H9 (cell line): ENCODE measurements at regions not wholly inside any gene's neighbourhood (a gene's known extent, or its start where the extent isn't known, plus 50 kb on each side); places are given as distances from the start of the nearest gene placed in this dataset.

Source experiments
- DNase-seq: peaks from one replicate; pipeline ENCODE4 v3.0.0-alpha.2; 2017
- H2AFZ ChIP-seq: one replicate; pipeline ENCODE4 v1.6.1; 2013; ENCODE audit warnings: mild to moderate bottlenecking, low read length, control low read depth, moderate library complexity
- H2AK5ac ChIP-seq: 2 replicates; pipeline ENCODE4 v1.6.1; 2013; ENCODE audit warnings: low read length, control low read depth, mixed read lengths; ENCODE audit not compliant: insufficient read length
- H2BK120ac ChIP-seq: one replicate; pipeline ENCODE4 v1.6.1; 2013; ENCODE audit warnings: low read depth, mild to moderate bottlenecking, low read length, control low read depth, inconsistent platforms; ENCODE audit not compliant: poor library complexity, severe bottlenecking
- H2BK12ac ChIP-seq: 2 replicates; pipeline ENCODE4 v1.6.1; 2013; ENCODE audit warnings: low read length, control low read depth, mixed read lengths, low read depth; ENCODE audit not compliant: insufficient read length
- H2BK15ac ChIP-seq: 2 replicates; pipeline ENCODE4 v1.6.1; 2013; ENCODE audit warnings: low read depth, low read length, control low read depth
- H2BK20ac ChIP-seq: one replicate; pipeline ENCODE4 v1.6.1; 2013; ENCODE audit warnings: low read depth, mild to moderate bottlenecking, low read length, control low read depth, inconsistent platforms; ENCODE audit not compliant: poor library complexity, severe bottlenecking
- H2BK5ac ChIP-seq: 2 replicates; pipeline ENCODE4 v1.6.1; 2013; ENCODE audit warnings: low read length, control low read depth, mixed read lengths; ENCODE audit not compliant: insufficient read length
- H3K14ac ChIP-seq: 2 replicates; pipeline ENCODE4 v1.6.1; 2013; ENCODE audit warnings: low read length, control low read depth; ENCODE audit not compliant: insufficient read depth
- H3K18ac ChIP-seq: 2 replicates; pipeline ENCODE4 v1.6.1; 2013; ENCODE audit warnings: low read depth, mild to moderate bottlenecking, mixed read lengths, low read length, control low read depth; ENCODE audit not compliant: insufficient read length
- H3K23ac ChIP-seq: 2 replicates; pipeline ENCODE4 v1.6.1; 2013; ENCODE audit warnings: low read length, control low read depth, mixed read lengths, low read depth; ENCODE audit not compliant: insufficient read length
- H3K23me2 ChIP-seq: 2 replicates; pipeline ENCODE4 v1.6.1; 2013; ENCODE audit warnings: low read depth, mild to moderate bottlenecking, mixed read lengths, low read length, control low read depth; ENCODE audit not compliant: insufficient read length, poor library complexity, severe bottlenecking
- H3K27ac ChIP-seq: 2 replicates; pipeline ENCODE4 v1.5.1; 2013; ENCODE audit warnings: low read length, control low read depth, mixed read lengths, low read depth; ENCODE audit not compliant: insufficient read length
- H3K27me3 ChIP-seq: 2 replicates; pipeline ENCODE4 v1.6.1; 2013; ENCODE audit warnings: low read length, control low read depth, inconsistent platforms; ENCODE audit not compliant: insufficient read depth
- H3K4ac ChIP-seq: 2 replicates; pipeline ENCODE4 v1.6.1; 2013; ENCODE audit warnings: low read depth, mild to moderate bottlenecking, control low read depth, inconsistent platforms, low read length, moderate library complexity
- H3K4me1 ChIP-seq: 2 replicates; pipeline ENCODE4 v1.6.1; 2013; ENCODE audit warnings: low read length, control low read depth, inconsistent platforms; ENCODE audit not compliant: insufficient read depth
- H3K4me2 ChIP-seq: 2 replicates; pipeline ENCODE4 v1.6.1; 2013; ENCODE audit warnings: low read length, control low read depth, mixed read lengths; ENCODE audit not compliant: insufficient read length, insufficient read depth
- H3K56ac ChIP-seq: 2 replicates; pipeline ENCODE4 v1.6.1; 2013; ENCODE audit warnings: low read depth, mild to moderate bottlenecking, mixed read lengths, low read length, control low read depth; ENCODE audit not compliant: insufficient read length
- H3K79me1 ChIP-seq: 2 replicates; pipeline ENCODE4 v1.6.1; 2013; ENCODE audit warnings: low read depth, mild to moderate bottlenecking, moderate library complexity, low read length, control low read depth, inconsistent platforms; ENCODE audit not compliant: insufficient read depth, poor library complexity, severe bottlenecking
- H3K79me2 ChIP-seq: 2 replicates; pipeline ENCODE4 v1.6.1; 2013; ENCODE audit warnings: low read length, control low read depth, inconsistent platforms; ENCODE audit not compliant: insufficient read depth
- H3K9ac ChIP-seq: 2 replicates; pipeline ENCODE4 v1.6.1; 2013; ENCODE audit warnings: low read length, control low read depth, mixed read lengths; ENCODE audit not compliant: insufficient read length; ENCODE audit errors: extremely low read depth
- H3K9me3 ChIP-seq: one replicate; pipeline ENCODE4 v1.6.1; 2013; ENCODE audit warnings: low read depth, low read length, inconsistent platforms; ENCODE audit not compliant: control insufficient read depth
- H3T11ph ChIP-seq: one replicate; pipeline ENCODE4 v1.6.1; 2013; ENCODE audit warnings: mild to moderate bottlenecking, low read length, control low read depth, inconsistent platforms
- H4K20me1 ChIP-seq: one replicate; pipeline ENCODE4 v1.6.1; 2013; ENCODE audit not compliant: control insufficient read depth, insufficient read length, insufficient read depth
- H4K5ac ChIP-seq: 2 replicates; pipeline ENCODE4 v1.6.1; 2013; ENCODE audit warnings: low read depth, mild to moderate bottlenecking, mixed read lengths, low read length, control low read depth; ENCODE audit not compliant: insufficient read length
- H4K8ac ChIP-seq: replicated peaks from 2 replicates; pipeline ENCODE4 v1.6.1; 2013; ENCODE audit warnings: low read length, control low read depth, mixed read lengths, low read depth; ENCODE audit not compliant: insufficient read length
- H4K91ac ChIP-seq: 2 replicates; pipeline ENCODE4 v1.6.1; 2013; ENCODE audit warnings: low read depth, mild to moderate bottlenecking, moderate library complexity, mixed read lengths, low read length, control low read depth; ENCODE audit not compliant: insufficient read length
- H3K27ac Mint-ChIP-seq, 3 experiments: 2 replicates in 2 of 3; 3 replicates in 1 of 3; pipeline ENCODE4 v1.8.0; 2020 to 2021; ENCODE audit warnings: mixed read lengths in 3 of 3, mild to moderate bottlenecking in 1 of 3, moderate library complexity in 1 of 3
- H3K27me3 Mint-ChIP-seq: 2 replicates; pipeline ENCODE4 v1.8.0; 2021; ENCODE audit warnings: low read depth, mild to moderate bottlenecking, moderate library complexity, mixed read lengths
- H3K36me3 Mint-ChIP-seq, 3 experiments: 2 replicates in 2 of 3; 3 replicates in 1 of 3; pipeline ENCODE4 v1.8.0; 2020 to 2021; ENCODE audit warnings: low read depth in 3 of 3, mixed read lengths in 3 of 3; ENCODE audit not compliant: insufficient read depth in 1 of 3
- H3K4me1 Mint-ChIP-seq, 2 experiments: 2 replicates each; pipeline ENCODE4 v1.8.0; 2020; ENCODE audit warnings: mixed read lengths in 2 of 2
- H3K4me3 Mint-ChIP-seq, 2 experiments: 2 replicates in 1 of 2; 3 replicates in 1 of 2; pipeline ENCODE4 v1.8.0; 2020 to 2021; ENCODE audit warnings: mild to moderate bottlenecking in 2 of 2, mixed read lengths in 2 of 2, moderate library complexity in 1 of 2
- H3K9me3 Mint-ChIP-seq, 2 experiments: 2 replicates in 1 of 2; 3 replicates in 1 of 2; pipeline ENCODE4 v1.8.0; 2020; ENCODE audit warnings: mild to moderate bottlenecking in 2 of 2, mixed read lengths in 2 of 2, moderate library complexity in 1 of 2
- CTCF ChIP-seq: fragments of 200-600 bp; sonication (generic); conservative IDR thresholded peaks from 3 replicates; pipeline ENCODE4 v1.8.0; 2021; ENCODE audit warnings: antibody characterized with exemption, mild to moderate bottlenecking
- WGBS: extraction: QIAGEN DNeasy Blood & Tissue Kit; methylation state at CpG from one replicate; pipeline ENCODE4 v1.1.7; 2013; ENCODE audit warnings: missing lambda C conversion rate, low lambda C conversion rate, mixed read lengths; ENCODE audit not compliant: insufficient read length; ENCODE audit errors: extremely low coverage; 5-methylcytosine and 5-hydroxymethylcytosine counted together

GRCh38 chr16:73122604-73123391 lies 74.9 kb upstream of the ZFHX3 start:
- Histone ChIP-seq H4K5ac (no peak overlapping the region), H3K56ac (no peak overlapping the region), H2BK12ac (no peak overlapping the region), H3K9me3 (no peaks in the 10 kb centered on the region), H3K4ac (no peak overlapping the region), H2AK5ac (no peak overlapping the region), H3K79me1 (no peaks in the 10 kb centered on the region), H3K14ac (no peak overlapping the region), H3K23me2 (no peaks in the 10 kb centered on the region), H3K4me1 (no peaks in the 10 kb centered on the region), H3K27me3 (no peaks in the 10 kb centered on the region), H3K23ac (no peak overlapping the region), H3K27ac (no peak overlapping the region), H4K20me1 (no peaks in the 10 kb centered on the region), H3K18ac (no peak overlapping the region), H2BK15ac (no peak overlapping the region), H3K9ac (no peak overlapping the region), H2BK20ac (no peak overlapping the region), H3K4me2 (no peak overlapping the region), H2BK120ac (no peak overlapping the region), H4K8ac (no peak overlapping the region), H3T11ph (no peak overlapping the region), H2BK5ac (no peak overlapping the region), H4K91ac (no peak overlapping the region), H3K79me2 (no peaks in the 10 kb centered on the region), H2AFZ (no peak overlapping the region)
- Mint-ChIP-seq H3K27ac (no peak overlapping the region), H3K4me1 (peaks cover 6 to 7% of the 10 kb centered on the region in 2 experiments; a peak in 2 of 4 replicates), H3K36me3 (peaks cover 0 to 3% (median 0%) of the 10 kb centered on the region in 3 experiments; a peak in 3 of 7 replicates), H3K27me3 (peaks cover 28% of the 10 kb centered on the region), H3K4me3 (no peak overlapping the region), H3K9me3 (peaks cover 5 to 6% of the 10 kb centered on the region in 2 experiments; a peak in 3 of 5 replicates)
- no peak for DNase-seq
- no CpG with 5 or more reads among the region's 10 CpGs for WGBS
- no peak for TF ChIP-seq CTCF
